Keratinocyte (primary cell): ENCODE measurements at regions not wholly inside any gene's neighbourhood (a gene's known extent, or its start where the extent isn't known, plus 50 kb on each side); places are given as distances from the start of the nearest gene placed in this dataset.

Source experiments
- DNase-seq: peaks from one replicate; pipeline ENCODE4 v3.0.0-alpha.2; 2011; ENCODE audit warnings: low read depth, missing footprints, low spot score
- FAIRE-seq: peaks from 2 replicates; lab custom pipeline; 2011; peaks lifted over from hg19 to GRCh38; lab: Jason Lieb, UNC
- H2AFZ ChIP-seq: 2 replicates; pipeline ENCODE4 v1.6.0; 2012; ENCODE audit warnings: low read length, control low read depth, inconsistent platforms; ENCODE audit not compliant: control insufficient read depth
- H3K27ac ChIP-seq: 2 replicates; pipeline ENCODE4 v1.5.1; 2011; ENCODE audit warnings: low read length; ENCODE audit not compliant: control insufficient read depth, insufficient read depth
- H3K27me3 ChIP-seq: 3 replicates; pipeline ENCODE4 v1.6.0; 2011; ENCODE audit warnings: low read length; ENCODE audit not compliant: control insufficient read depth, insufficient read depth; ENCODE audit errors: extremely low read depth
- H3K36me3 ChIP-seq, 2 experiments: 2 replicates in 1 of 2; 3 replicates in 1 of 2; pipeline ENCODE4 v1.5.1; 2011; ENCODE audit warnings: low read length in 2 of 2, mild to moderate bottlenecking in 1 of 2; ENCODE audit not compliant: control insufficient read depth in 2 of 2, insufficient read depth in 2 of 2; ENCODE audit errors: extremely low read depth in 1 of 2
- H3K4me1 ChIP-seq: 3 replicates; pipeline ENCODE4 v1.5.1; 2011; ENCODE audit warnings: low read length; ENCODE audit not compliant: control insufficient read depth, insufficient read depth; ENCODE audit errors: extremely low read depth
- H3K4me2 ChIP-seq: 3 replicates; pipeline ENCODE4 v1.6.0; 2011; ENCODE audit warnings: low read depth, low read length; ENCODE audit not compliant: control insufficient read depth, insufficient read depth; ENCODE audit errors: extremely low read depth
- H3K4me3 ChIP-seq, 3 experiments: fragments of 200-600 bp in 1 of 3; sonication (generic) in 1 of 3; 2 replicates in 2 of 3; 3 replicates in 1 of 3; pipeline ENCODE4 v1.5.1; 2011 to 2016; ENCODE audit warnings: low read length in 3 of 3, mild to moderate bottlenecking in 3 of 3, control low read depth in 2 of 3, inconsistent platforms in 1 of 3, low read depth in 1 of 3, mixed read lengths in 1 of 3, mixed run types in 1 of 3, moderate library complexity in 1 of 3; ENCODE audit not compliant: control insufficient read depth in 2 of 3, insufficient read depth in 2 of 3; ENCODE audit errors: extremely low read depth in 1 of 3
- H3K79me2 ChIP-seq: 2 replicates; pipeline ENCODE4 v1.6.0; 2012; ENCODE audit warnings: low read length; ENCODE audit not compliant: control insufficient read depth, insufficient read depth
- H3K9ac ChIP-seq: 3 replicates; pipeline ENCODE4 v1.6.0; 2011; ENCODE audit warnings: low read length; ENCODE audit not compliant: control insufficient read depth, insufficient read depth; ENCODE audit errors: extremely low read depth
- H3K9me1 ChIP-seq: 3 replicates; pipeline ENCODE4 v1.6.0; 2011; ENCODE audit warnings: low read length; ENCODE audit not compliant: control insufficient read depth, insufficient read depth; ENCODE audit errors: extremely low read depth
- H3K9me3 ChIP-seq: 2 replicates; pipeline ENCODE4 v1.5.1; 2012; ENCODE audit warnings: low read depth, low read length; ENCODE audit not compliant: control insufficient read depth
- H4K20me1 ChIP-seq: 3 replicates; pipeline ENCODE4 v1.6.0; 2011; ENCODE audit warnings: low read length; ENCODE audit not compliant: control insufficient read depth, insufficient read depth; ENCODE audit errors: extremely low read depth
- EZH2 ChIP-seq: IDR thresholded peaks from one replicate; pipeline ENCODE4 v1.6.1; 2012; ENCODE audit warnings: inconsistent platforms, mild to moderate bottlenecking, low read length, moderate library complexity
- dilution Hi-C: fragments of 300-500 bp; cut with MboI; formaldehyde crosslinking; loops from one replicate; pipeline ENCODE4 v1.7.0; 2020; ENCODE audit warnings: low sequenced_read_pairs; ENCODE audit not compliant: extremely low pct_ligation_motif_present
- TF ChIP-seq, protein P1 (sequence below), 3 experiments: IDR thresholded peaks in 1 of 3; conservative IDR thresholded peaks in 1 of 3; optimal IDR thresholded peaks in 1 of 3; 2 replicates in 2 of 3; 3 replicates in 1 of 3; pipeline versions ENCODE3 to v1.5.1; 2011; ENCODE audit warnings: low read length in 3 of 3, mild to moderate bottlenecking in 3 of 3, moderate library complexity in 2 of 3, control low read depth in 1 of 3, inconsistent platforms in 1 of 3; ENCODE audit not compliant: insufficient read depth in 2 of 3; ENCODE audit errors: extremely low read depth in 1 of 3

DNA sequence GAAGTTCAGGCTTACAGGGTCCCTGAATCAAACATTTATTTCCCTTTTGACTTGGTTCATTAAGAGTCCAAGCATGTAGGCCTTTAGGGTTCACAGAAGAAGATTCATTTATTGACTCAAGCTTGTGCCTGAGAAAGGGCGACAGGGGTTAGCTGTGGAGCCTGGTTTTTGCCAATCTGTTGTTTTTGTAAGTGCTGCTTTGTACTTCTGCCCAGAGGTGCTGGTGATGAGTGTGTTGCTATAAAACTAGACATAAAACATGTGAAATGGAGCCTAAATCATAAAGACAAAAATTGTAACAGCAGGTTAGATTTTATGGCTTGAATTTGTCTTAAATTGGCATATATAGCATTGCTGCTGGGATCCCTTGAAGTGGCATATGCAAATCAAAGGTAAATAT, 308.3 kb upstream of the UBE2E2 start:
- no peak overlapping the region for H2AFZ ChIP-seq
- DNase-seq: no peak
- no peak overlapping the region for H3K9ac ChIP-seq
- H3K9me1 ChIP-seq: no peaks in the 10 kb centered on the region
- no peaks in the 10 kb centered on the region for H3K4me1 ChIP-seq
- dilution Hi-C loops: no loop called here
- H3K4me2 ChIP-seq: no peak overlapping the region
- no peaks in the 10 kb centered on the region for H3K27me3 ChIP-seq
- no peaks in the 10 kb centered on the region for H4K20me1 ChIP-seq
- TF ChIP-seq EZH2: no peak
- TF ChIP-seq, protein P1, sequence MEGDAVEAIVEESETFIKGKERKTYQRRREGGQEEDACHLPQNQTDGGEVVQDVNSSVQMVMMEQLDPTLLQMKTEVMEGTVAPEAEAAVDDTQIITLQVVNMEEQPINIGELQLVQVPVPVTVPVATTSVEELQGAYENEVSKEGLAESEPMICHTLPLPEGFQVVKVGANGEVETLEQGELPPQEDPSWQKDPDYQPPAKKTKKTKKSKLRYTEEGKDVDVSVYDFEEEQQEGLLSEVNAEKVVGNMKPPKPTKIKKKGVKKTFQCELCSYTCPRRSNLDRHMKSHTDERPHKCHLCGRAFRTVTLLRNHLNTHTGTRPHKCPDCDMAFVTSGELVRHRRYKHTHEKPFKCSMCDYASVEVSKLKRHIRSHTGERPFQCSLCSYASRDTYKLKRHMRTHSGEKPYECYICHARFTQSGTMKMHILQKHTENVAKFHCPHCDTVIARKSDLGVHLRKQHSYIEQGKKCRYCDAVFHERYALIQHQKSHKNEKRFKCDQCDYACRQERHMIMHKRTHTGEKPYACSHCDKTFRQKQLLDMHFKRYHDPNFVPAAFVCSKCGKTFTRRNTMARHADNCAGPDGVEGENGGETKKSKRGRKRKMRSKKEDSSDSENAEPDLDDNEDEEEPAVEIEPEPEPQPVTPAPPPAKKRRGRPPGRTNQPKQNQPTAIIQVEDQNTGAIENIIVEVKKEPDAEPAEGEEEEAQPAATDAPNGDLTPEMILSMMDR (optimal IDR thresholded peaks at IDR 0.05 in 1 of 3, IDR thresholded peaks at IDR 0.05 in 1 of 3, conservative IDR thresholded peaks at IDR 0.05 in 1 of 3; ENCODE audit: extremely low read depth in 1 of 3, insufficient read depth in 2 of 3, low read length in 3 of 3): no peak
- H3K36me3 ChIP-seq: no peaks in the 10 kb centered on the region
- FAIRE-seq: no peak
- no peaks in the 10 kb centered on the region for H3K9me3 ChIP-seq
- H3K79me2 ChIP-seq: no peaks in the 10 kb centered on the region
- no peak overlapping the region for H3K27ac ChIP-seq
- H3K4me3 ChIP-seq: no peak overlapping the region

DNA sequence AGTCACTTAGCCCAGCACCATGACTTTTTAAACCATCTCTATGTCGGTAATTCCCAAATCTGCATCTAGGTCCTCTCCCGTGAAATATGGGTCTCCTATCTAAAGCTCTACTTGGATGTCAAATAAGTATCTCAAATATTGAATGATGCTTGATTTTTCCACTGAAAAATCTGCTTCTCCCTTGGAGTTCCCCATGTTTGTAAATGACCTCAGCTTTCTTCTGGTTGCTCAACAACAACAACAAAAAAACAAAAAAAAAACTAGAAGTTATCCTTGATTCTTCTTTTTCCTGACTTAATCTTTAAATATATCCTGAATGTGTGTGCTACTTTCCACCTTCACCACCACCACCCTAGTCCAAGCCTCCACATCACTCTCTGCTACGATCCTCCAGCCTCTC, 307.5 kb upstream of the UBE2E2 start:
- TF ChIP-seq EZH2: no peak
- TF ChIP-seq, protein P1 (optimal IDR thresholded peaks at IDR 0.05 in 1 of 3, IDR thresholded peaks at IDR 0.05 in 1 of 3, conservative IDR thresholded peaks at IDR 0.05 in 1 of 3; ENCODE audit: extremely low read depth in 1 of 3, insufficient read depth in 2 of 3, low read length in 3 of 3): no peak
- Histone ChIP-seq H3K36me3 (no peaks in the 10 kb centered on the region), H4K20me1 (no peaks in the 10 kb centered on the region), H3K27me3 (no peaks in the 10 kb centered on the region), H3K4me1 (no peaks in the 10 kb centered on the region), H2AFZ (no peak overlapping the region), H3K4me2 (no peak overlapping the region), H3K9ac (no peak overlapping the region), H3K4me3 (no peak overlapping the region), H3K27ac (no peak overlapping the region), H3K79me2 (no peaks in the 10 kb centered on the region), H3K9me1 (no peaks in the 10 kb centered on the region), H3K9me3 (no peaks in the 10 kb centered on the region)
- FAIRE-seq (no peak), DNase-seq (no peak)
- dilution Hi-C loops: no loop called here
